Dermis microvascular lymphatic vessel endothelial cell (primary cell): ENCODE measurements at regions not wholly inside any gene's neighbourhood (a gene's known extent, or its start where the extent isn't known, plus 50 kb on each side); places are given as distances from the start of the nearest gene placed in this dataset.

ENCODE experiments used
- DNase-seq, 2 donors: peaks; one replicate each; pipeline versions ENCODE4 v3.0.0 to v3.0.0-alpha.2; 2010; ENCODE audit warnings: low read depth in 2 of 2

GRCh38 chr7:46386428-46387399 is 465.6 kb upstream of the IGFBP3 start:
- DNase-seq: no peak

DNA sequence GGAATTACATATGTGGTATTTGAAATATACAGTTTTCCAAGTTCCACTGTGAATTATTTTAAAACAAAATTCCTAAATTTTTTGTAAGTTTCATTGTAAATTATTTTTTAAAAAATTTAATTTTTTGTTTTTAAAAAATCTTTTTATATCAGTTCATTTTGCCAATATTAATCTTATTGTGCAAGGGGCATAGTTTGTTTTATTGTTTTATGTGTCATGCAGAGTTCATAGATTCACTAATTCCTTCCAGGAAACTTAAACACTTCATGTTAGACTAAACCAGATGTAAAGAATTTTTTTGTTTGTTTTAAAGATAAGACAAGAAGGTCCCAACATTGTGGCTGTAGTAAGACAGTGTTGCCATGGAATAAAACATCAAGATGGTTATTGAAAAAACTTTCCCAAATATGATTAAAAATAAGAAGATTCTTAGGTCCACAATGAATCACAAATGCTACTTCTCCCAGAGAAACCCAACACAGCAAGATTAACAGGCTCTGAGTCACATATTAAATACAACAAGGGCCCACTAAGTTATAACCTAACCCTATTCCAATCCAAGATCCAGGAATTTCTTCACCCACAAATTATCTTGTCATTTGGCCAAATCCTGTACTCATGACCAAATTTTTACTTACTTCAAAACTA is 464.7 kb upstream of the IGFBP3 start:
- no peak for DNase-seq

- no peak for DNase-seq
Measured at GRCh38 chr7:46383605-46384004, 462.5 kb upstream of the IGFBP3 start.

DNA sequence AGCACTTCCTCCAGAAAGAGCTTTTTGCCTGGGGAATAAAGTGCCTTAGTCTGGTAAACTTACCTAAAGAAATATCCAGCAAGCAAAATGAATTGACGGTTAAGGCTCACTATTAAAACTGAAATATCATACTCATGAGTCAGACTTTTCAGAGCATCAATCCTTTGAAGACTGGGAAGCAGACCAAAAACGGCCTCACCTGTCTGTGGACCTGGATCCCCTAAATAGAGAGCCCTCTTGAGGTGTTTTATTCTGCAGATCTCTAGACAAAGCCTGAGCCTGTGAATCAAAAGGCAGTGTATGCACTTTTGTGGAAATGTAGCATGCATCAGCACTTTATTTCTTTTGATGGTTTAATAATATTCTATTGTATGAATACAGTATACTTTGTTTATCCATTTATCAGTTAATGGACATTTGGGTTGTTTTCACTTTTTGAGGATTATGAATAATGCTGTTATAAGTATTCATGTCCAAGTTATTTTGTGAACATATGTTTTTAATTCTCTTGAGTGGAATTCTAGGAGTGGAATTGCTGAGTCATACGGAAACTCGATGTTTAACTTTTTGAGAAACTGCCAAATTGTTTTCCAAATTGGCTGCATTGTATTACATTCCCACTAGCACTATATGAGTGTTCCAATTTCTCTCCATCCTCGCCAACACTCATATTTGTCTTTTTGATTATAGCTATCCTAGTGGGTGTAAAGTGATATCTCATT is 449.0 kb upstream of the IGFBP3 start:
- peak; percentile 76 to 86 for DNase-seq

GRCh38 chr7:46368871-46369270 is 447.8 kb upstream of the IGFBP3 start:
- no peak for DNase-seq

- DNase-seq: no peak
Measured at GRCh38 chr7:46366526-46366925, 445.5 kb upstream of the IGFBP3 start.

- no peak for DNase-seq
Measured at GRCh38 chr7:46363688-46364087, 442.6 kb upstream of the IGFBP3 start.

- peak in 1 of 2 donors; percentile 7 for DNase-seq
Measured at GRCh38 chr7:46360811-46361210, 439.7 kb upstream of the IGFBP3 start.

DNA sequence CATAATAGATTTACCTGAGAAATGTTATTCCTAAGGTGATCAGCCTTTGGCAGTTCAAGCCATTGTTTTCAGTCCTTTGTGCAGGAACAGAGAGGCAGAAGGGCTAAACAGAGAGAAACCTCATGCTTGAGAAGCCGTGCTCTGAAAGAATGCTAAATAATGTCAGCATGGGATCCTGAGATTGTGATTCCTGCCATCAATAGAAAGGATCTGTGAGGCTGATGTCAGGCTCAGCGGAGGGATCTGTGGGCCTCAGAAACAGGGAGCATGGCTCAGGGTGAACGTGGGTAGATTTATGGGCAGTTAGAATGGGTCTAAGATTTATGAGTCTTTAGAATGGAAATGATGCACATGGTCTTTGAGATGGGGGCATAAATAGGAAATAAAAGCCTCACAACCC is 439.2 kb upstream of the IGFBP3 start:
- no peak for DNase-seq

DNA sequence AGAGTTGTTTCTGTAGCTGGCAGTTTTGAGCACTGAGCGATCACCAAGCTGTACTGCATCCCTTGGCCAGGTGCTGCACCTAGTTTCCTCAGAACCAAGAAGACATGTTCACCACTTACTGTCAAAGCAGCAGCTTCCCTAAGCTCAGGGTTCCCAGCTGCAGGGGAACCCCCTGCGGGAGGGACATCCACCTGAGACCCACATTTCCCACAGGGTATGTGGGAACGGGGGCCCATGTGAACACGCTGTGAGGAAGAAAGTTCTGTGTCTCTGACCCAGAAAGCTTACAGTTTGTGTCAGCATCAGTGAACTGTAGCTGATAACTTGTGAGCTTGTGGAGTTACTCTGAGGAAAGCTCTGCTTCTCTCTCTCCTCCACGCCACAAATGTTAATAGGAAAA is 436.8 kb upstream of the IGFBP3 start:
- no peak for DNase-seq

GRCh38 chr7:46357290-46357689 is 436.2 kb upstream of the IGFBP3 start:
- no peak for DNase-seq

DNA sequence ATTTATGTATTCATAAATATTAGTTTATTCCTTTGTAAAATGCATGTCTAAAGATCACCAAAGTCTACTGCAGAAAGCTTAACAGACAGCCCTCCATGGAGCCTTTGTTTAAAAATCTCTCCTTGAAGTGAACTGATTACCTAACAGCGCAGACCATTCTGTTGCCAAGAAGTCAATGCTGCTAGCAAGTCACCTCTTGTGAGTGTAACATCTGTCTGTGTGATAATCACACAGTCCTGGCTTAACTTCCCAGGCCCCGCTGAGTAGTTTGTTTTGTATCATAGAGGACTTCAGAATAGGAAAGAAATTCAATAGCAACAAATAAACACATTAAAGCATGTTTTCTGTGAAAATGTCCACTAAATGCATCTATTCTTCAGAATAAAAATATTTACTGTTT is 435.3 kb upstream of the IGFBP3 start:
- no peak for DNase-seq

GRCh38 chr7:46355331-46355730 is 434.3 kb upstream of the IGFBP3 start:
- no peak for DNase-seq

DNA sequence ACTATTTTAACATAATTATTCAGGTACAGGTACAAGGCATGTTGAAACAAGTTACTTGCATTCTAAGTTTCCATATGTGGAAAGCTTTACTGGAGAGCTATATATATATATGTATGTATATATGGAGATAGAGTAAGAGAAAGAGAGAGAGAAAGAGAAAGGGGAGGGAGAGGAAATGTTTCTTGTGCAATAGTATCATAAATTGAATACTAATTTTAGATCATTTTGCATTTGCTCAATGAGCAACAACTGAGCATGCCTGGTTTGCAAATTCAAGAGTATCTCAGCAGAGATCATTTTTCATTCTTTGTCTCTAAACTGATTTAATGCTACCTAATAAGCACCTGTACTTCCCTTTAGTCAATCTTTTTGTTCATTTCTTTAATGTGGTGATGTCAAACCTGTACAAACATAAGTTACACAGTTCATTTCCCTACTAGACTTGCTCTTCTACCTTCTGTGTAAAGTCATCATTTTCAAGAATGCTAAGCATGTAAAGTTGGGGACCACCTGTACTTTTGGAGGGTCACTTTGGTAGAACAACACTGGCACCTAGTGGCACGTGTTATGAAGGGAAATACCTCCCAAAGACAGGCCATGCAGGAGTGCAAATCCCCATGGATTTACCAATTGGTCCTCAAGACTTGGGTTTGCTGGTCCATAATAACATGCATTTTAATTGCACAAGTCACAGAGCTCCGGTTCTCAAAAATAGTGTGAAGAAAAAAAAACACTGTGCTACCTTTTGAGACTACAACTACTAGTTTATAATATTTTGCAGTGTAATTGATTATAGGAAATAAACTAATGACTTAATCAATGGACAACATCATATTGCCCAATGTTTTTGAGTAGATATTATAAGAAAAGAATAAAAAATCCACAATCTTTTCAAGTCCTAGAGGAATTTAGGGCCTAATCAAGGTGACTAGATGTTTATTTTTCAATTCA is 431.2 kb upstream of the IGFBP3 start:
- peak; percentile 50 to 63 for DNase-seq

DNA sequence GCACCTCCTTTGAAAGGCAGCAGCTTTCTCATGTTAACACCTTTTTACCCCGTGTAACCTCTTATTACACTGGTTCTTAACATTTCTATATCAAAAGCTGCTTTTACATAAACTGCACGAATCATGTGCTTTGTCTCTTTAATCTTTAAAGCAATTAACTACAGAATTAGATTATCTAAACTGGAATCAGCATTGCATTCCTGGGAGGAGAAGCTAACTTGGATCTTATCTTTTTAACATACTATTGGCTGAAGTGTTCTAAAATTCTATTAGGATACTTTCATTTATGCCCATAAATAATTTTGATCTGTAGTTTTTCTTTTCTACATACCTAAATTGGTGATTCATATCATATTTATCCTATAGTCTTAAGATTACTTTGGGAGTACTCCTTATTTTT is 428.4 kb upstream of the IGFBP3 start:
- DNase-seq: no peak

DNA sequence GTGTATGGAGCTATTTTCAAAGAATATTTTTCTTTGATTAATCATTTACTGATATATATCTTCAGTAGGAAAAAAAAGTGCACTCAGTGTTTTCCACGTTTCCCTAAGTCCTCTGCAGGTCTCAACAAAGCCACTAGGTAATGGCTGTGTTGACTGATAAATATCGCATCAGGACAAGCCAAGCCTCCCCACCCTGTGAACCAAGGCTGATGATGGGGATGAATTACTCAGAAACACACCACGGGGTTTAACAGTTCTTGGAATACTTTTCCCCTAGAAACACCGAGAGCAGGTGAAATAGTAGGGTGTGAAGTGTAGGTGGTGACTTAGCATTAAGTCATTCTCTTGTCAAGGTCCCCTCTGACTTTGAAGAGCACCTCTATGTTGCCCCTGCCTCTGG is 423.5 kb upstream of the IGFBP3 start:
- DNase-seq: no peak

DNA sequence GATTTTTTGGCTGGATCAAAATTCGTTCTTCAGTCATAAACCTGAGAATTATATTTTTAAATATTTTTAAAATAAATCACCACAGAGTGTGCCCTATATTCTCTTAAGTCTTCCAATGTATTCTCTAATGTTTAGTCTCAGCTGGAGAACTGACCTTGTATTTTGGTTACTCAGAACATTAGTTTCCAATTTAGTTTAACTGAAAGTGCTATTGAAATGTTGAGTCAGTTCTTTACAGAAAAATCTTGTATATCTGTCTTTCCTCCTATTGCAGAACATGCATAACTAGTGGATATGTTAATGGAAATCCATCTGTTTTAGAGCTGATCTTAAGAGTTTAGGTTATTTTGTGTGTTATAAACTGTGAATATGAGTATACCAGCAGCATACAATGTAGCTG is 422.7 kb upstream of the IGFBP3 start:
- DNase-seq: no peak

GRCh38 chr7:46322937-46323336 is 401.9 kb upstream of the IGFBP3 start:
- DNase-seq: no peak

DNA sequence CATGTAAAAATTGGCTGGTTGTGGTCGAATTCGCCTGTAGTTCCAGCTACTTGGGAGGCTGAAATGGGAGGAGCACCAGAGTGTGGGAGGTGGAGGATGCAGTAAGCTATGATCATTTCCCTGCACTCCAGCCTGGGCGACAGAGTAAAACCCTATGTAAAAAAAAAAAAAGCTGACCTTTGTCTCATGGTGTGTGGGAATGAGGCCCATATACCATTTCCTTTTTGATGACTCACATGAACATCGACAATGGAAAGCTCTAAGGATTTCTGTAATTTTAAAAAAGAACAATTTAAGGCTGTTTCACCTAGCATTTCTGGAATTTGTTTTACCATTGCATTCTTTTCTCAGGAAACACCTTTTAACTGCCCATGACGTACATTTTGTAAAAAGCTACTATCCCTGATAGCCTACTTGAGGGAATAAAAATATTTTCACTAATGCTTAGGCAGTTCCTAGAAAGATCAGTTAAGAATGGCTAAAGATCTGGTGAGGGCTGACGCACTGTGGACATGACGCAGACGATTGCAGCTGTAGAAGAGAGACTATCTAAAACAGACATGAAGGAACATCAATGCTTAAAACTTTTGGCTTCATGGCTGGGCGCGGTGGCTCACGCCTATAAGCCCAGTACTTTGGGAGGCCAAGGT is 400.6 kb upstream of the IGFBP3 start:
- DNase-seq: peak; percentile 76 to 92

DNA sequence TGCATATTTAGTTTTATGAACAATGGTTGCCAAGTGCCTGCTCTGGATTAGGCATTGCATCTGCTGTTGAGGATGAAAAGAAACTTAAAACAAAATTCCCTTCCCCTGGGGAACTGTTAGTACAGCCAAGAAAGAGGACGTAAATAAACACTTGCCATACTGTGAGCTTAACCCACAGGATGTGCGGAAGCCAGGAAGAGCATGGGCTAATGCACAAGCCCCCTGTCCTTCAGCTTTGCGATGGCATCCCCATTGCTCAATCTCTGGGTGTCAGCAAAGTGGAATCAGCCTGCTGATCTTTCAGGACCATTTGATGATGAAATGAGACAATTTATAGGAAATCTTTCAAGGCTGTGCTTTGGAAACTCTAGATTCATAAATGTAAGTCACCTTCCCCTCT is 399.9 kb upstream of the IGFBP3 start:
- DNase-seq: no peak

DNA sequence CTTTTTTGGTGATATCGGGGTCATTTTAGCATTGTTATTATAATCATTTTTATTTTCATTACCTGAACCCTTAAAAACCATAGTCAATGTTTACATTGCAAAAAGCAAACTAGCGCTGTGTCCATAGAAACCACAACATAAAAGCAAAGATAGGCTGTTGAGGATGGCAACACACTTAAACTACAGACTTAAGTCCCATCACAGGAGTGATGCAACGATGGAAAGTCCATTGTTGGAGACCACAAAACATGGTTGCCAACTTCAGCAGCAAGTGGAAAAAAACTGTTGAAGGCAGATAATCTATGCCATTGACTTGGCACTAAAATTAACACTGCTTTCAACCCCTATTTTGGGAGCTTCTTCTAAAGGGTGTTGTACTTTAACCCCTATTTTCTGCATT is 398.8 kb upstream of the IGFBP3 start:
- DNase-seq: no peak
